ENCODE measurements at regions not wholly inside any gene's neighbourhood (a gene's known extent, or its start where the extent isn't known, plus 50 kb on each side); places are given as distances from the start of the nearest gene placed in this dataset.

DNA sequence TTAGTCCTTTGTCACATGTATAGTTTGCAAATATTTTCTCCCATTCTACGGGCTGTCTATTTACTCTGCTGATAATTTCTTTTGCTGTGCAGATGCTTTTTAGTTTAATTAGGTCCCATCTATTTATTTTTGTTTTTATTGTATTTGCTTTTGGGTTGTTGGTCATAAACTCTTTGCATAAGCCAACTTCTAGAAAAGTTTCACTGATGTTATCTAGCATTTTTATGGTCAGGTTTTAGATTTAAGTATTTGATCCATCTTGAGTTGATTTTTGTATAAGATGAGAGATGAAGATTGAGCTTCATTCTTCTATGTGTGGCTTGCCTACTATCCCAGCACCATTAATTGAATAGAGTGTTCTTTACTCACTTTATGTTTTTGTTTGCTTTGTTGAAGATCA lies 1008.4 kb upstream of the ATXN7L3B start:
- Histone ChIP-seq H3K9ac (ENCODE audit: low read length) (no peak overlapping the region), H3K27me3 (ENCODE audit: insufficient read depth, low read depth, low read length) (no peaks in the 10 kb centered on the region), H3K9me2 (ENCODE audit: insufficient read depth, low read length) (no peaks in the 10 kb centered on the region), H3K27ac (ENCODE audit: low read length) (no peak overlapping the region), H3K36me3 (ENCODE audit: insufficient read depth, low read length) (no peaks in the 10 kb centered on the region), H3K4me3 (ENCODE audit: low read length) (no peak overlapping the region), H3K4me2 (ENCODE audit: low read length) (no peak overlapping the region), H3K9me3 (ENCODE audit: low read length) (no peaks in the 10 kb centered on the region), H4K20me1 (ENCODE audit: insufficient read depth) (no peaks in the 10 kb centered on the region), H3K79me2 (replicated peaks; ENCODE audit: insufficient read depth, low read length) (no peaks in the 10 kb centered on the region), H2AFZ (ENCODE audit: low read depth, low read length) (no peak overlapping the region), H3F3A (ENCODE audit: insufficient read depth, low read length, poor library complexity, severe bottlenecking) (no peaks in the 10 kb centered on the region)
- no peak for TF ChIP-seq RAD21 (conservative IDR thresholded peaks at IDR 0.05)
- TF ChIP-seq, protein P1, sequence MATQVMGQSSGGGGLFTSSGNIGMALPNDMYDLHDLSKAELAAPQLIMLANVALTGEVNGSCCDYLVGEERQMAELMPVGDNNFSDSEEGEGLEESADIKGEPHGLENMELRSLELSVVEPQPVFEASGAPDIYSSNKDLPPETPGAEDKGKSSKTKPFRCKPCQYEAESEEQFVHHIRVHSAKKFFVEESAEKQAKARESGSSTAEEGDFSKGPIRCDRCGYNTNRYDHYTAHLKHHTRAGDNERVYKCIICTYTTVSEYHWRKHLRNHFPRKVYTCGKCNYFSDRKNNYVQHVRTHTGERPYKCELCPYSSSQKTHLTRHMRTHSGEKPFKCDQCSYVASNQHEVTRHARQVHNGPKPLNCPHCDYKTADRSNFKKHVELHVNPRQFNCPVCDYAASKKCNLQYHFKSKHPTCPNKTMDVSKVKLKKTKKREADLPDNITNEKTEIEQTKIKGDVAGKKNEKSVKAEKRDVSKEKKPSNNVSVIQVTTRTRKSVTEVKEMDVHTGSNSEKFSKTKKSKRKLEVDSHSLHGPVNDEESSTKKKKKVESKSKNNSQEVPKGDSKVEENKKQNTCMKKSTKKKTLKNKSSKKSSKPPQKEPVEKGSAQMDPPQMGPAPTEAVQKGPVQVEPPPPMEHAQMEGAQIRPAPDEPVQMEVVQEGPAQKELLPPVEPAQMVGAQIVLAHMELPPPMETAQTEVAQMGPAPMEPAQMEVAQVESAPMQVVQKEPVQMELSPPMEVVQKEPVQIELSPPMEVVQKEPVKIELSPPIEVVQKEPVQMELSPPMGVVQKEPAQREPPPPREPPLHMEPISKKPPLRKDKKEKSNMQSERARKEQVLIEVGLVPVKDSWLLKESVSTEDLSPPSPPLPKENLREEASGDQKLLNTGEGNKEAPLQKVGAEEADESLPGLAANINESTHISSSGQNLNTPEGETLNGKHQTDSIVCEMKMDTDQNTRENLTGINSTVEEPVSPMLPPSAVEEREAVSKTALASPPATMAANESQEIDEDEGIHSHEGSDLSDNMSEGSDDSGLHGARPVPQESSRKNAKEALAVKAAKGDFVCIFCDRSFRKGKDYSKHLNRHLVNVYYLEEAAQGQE (IDR thresholded peaks at IDR 0.05; ENCODE audit: borderline replicate concordance) = no peak
- TF ChIP-seq, protein P2, sequence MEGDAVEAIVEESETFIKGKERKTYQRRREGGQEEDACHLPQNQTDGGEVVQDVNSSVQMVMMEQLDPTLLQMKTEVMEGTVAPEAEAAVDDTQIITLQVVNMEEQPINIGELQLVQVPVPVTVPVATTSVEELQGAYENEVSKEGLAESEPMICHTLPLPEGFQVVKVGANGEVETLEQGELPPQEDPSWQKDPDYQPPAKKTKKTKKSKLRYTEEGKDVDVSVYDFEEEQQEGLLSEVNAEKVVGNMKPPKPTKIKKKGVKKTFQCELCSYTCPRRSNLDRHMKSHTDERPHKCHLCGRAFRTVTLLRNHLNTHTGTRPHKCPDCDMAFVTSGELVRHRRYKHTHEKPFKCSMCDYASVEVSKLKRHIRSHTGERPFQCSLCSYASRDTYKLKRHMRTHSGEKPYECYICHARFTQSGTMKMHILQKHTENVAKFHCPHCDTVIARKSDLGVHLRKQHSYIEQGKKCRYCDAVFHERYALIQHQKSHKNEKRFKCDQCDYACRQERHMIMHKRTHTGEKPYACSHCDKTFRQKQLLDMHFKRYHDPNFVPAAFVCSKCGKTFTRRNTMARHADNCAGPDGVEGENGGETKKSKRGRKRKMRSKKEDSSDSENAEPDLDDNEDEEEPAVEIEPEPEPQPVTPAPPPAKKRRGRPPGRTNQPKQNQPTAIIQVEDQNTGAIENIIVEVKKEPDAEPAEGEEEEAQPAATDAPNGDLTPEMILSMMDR (IDR thresholded peaks at IDR 0.05; ENCODE audit: poor library complexity, severe bottlenecking) = no peak
- TF ChIP-seq SMC3 (conservative IDR thresholded peaks at IDR 0.05; ENCODE audit: poor library complexity) = no peak
- TF ChIP-seq TAF1 (IDR thresholded peaks at IDR 0.05; ENCODE audit: low read depth) = no peak
- no peak for TF ChIP-seq MXI1 (conservative IDR thresholded peaks at IDR 0.05; ENCODE audit: poor library complexity, severe bottlenecking)
- TF ChIP-seq POLR2AphosphoS5 (IDR thresholded peaks at IDR 0.05) = no peak
- TF ChIP-seq EZH2 (IDR thresholded peaks at IDR 0.05; ENCODE audit: borderline replicate concordance, insufficient read depth, low read length, poor library complexity, severe bottlenecking) = no peak
- TF ChIP-seq EP300 (conservative IDR thresholded peaks at IDR 0.05; ENCODE audit: poor library complexity, severe bottlenecking) = no peak

- H3K9me2 ChIP-seq (ENCODE audit: insufficient read depth, low read length) = no peaks in the 10 kb centered on the region
- no peaks in the 10 kb centered on the region for H4K20me1 ChIP-seq (ENCODE audit: insufficient read depth)
- H3F3A ChIP-seq (ENCODE audit: insufficient read depth, low read length, poor library complexity, severe bottlenecking) = no peaks in the 10 kb centered on the region
- no peak overlapping the region for H3K4me3 ChIP-seq (ENCODE audit: low read length)
- H3K36me3 ChIP-seq (ENCODE audit: insufficient read depth, low read length) = no peaks in the 10 kb centered on the region
- no peak overlapping the region for H3K27ac ChIP-seq (ENCODE audit: low read length)
- TF ChIP-seq, protein P1 (IDR thresholded peaks at IDR 0.05; ENCODE audit: borderline replicate concordance) = no peak
- TF ChIP-seq RAD21 (conservative IDR thresholded peaks at IDR 0.05) (no peak), TAF1 (IDR thresholded peaks at IDR 0.05; ENCODE audit: low read depth) (no peak), MXI1 (conservative IDR thresholded peaks at IDR 0.05; ENCODE audit: poor library complexity, severe bottlenecking) (no peak), SMC3 (conservative IDR thresholded peaks at IDR 0.05; ENCODE audit: poor library complexity) (no peak), EZH2 (IDR thresholded peaks at IDR 0.05; ENCODE audit: borderline replicate concordance, insufficient read depth, low read length, poor library complexity, severe bottlenecking) (no peak), POLR2AphosphoS5 (IDR thresholded peaks at IDR 0.05) (no peak), EP300 (conservative IDR thresholded peaks at IDR 0.05; ENCODE audit: poor library complexity, severe bottlenecking) (no peak)
- TF ChIP-seq, protein P2 (IDR thresholded peaks at IDR 0.05; ENCODE audit: poor library complexity, severe bottlenecking) = no peak
- no peaks in the 10 kb centered on the region for H3K79me2 ChIP-seq (replicated peaks; ENCODE audit: insufficient read depth, low read length)
- H3K9me3 ChIP-seq (ENCODE audit: low read length) = no peaks in the 10 kb centered on the region
- H3K4me2 ChIP-seq (ENCODE audit: low read length) = no peak overlapping the region
- H3K27me3 ChIP-seq (ENCODE audit: insufficient read depth, low read depth, low read length) = no peaks in the 10 kb centered on the region
- no peak overlapping the region for H3K9ac ChIP-seq (ENCODE audit: low read length)
- H2AFZ ChIP-seq (ENCODE audit: low read depth, low read length) = no peak overlapping the region
Measured at GRCh38 chr12:73529954-73530353, 1007.7 kb upstream of the ATXN7L3B start.

Data from neural cell (in vitro differentiated cells).